Lung (tissue), 11 donors: ENCODE measurements at regions not wholly inside any gene's neighbourhood (a gene's known extent, or its start where the extent isn't known, plus 50 kb on each side); places are given as distances from the start of the nearest gene placed in this dataset.

Source experiments
- ATAC-seq: fragments of 200-7000 bp; cut with Tn5 transposase; one replicate; pipeline ENCODE4 v1.9.1; 2020; ENCODE audit warnings: moderate number of reproducible peaks; ENCODE audit not compliant: insufficient read depth, low FRiP score
- DNase-seq, 3 donors: peaks; one replicate each; pipeline ENCODE4 v3.0.0-alpha.2; 2013 to 2017
- H3K27ac ChIP-seq, 2 donors: one replicate each; pipeline ENCODE4 v1.5.1; 2013; ENCODE audit warnings: mild to moderate bottlenecking in 2 of 2, moderate library complexity in 2 of 2, control low read depth in 1 of 2, inconsistent platforms in 1 of 2, low read depth in 1 of 2, low read length in 1 of 2
- H3K27me3 ChIP-seq, 3 donors: one replicate each; pipeline ENCODE4 v1.5.1; 2013; ENCODE audit warnings: low read length in 2 of 3; ENCODE audit not compliant: control insufficient read depth in 3 of 3, insufficient read depth in 3 of 3
- H3K36me3 ChIP-seq, 4 donors: one replicate each; pipeline ENCODE4 v1.5.1; 2013; ENCODE audit warnings: low read length in 4 of 4, mild to moderate bottlenecking in 1 of 4, moderate library complexity in 1 of 4; ENCODE audit not compliant: control insufficient read depth in 4 of 4, insufficient read depth in 4 of 4
- H3K4me1 ChIP-seq, 5 donors: one replicate each; pipeline ENCODE4 v1.5.1; 2013; ENCODE audit warnings: low read length in 5 of 5, mild to moderate bottlenecking in 2 of 5, moderate library complexity in 1 of 5; ENCODE audit not compliant: control insufficient read depth in 5 of 5, insufficient read depth in 5 of 5
- H3K4me3 ChIP-seq: one replicate; pipeline ENCODE4 v1.5.1; 2013; ENCODE audit warnings: mild to moderate bottlenecking, control low read depth, moderate library complexity
- H3K9ac ChIP-seq, 2 donors: one replicate each; pipeline ENCODE4 v1.5.1; 2013; ENCODE audit warnings: low read length in 2 of 2, control low read depth in 1 of 2; ENCODE audit not compliant: insufficient read depth in 1 of 2
- H3K9me3 ChIP-seq, 4 donors: one replicate each; pipeline ENCODE4 v1.5.1; 2013; ENCODE audit warnings: low read length in 3 of 4, mild to moderate bottlenecking in 1 of 4, moderate library complexity in 1 of 4; ENCODE audit not compliant: control insufficient read depth in 4 of 4, insufficient read depth in 3 of 4
- WGBS, 2 donors: extraction: QIAGEN DNeasy Blood & Tissue Kit; methylation state at CpG; one replicate each; pipeline ENCODE4 v1.1.7; 2013; 5-methylcytosine and 5-hydroxymethylcytosine counted together
- TF ChIP-seq, protein P1 (sequence below): IDR thresholded peaks from 2 replicates; pipeline ENCODE4 v1.5.1; 2012; ENCODE audit warnings: mild to moderate bottlenecking; ENCODE audit errors: control extremely low read depth, extremely low read depth
- donor health status: control.
- donor health status: control.
- donor health status: Bipolar disorder and iron deficiency.
- donor health status: healthy.
- donor health status: DM: yes; HTN: yes; CAD: no.

DNA sequence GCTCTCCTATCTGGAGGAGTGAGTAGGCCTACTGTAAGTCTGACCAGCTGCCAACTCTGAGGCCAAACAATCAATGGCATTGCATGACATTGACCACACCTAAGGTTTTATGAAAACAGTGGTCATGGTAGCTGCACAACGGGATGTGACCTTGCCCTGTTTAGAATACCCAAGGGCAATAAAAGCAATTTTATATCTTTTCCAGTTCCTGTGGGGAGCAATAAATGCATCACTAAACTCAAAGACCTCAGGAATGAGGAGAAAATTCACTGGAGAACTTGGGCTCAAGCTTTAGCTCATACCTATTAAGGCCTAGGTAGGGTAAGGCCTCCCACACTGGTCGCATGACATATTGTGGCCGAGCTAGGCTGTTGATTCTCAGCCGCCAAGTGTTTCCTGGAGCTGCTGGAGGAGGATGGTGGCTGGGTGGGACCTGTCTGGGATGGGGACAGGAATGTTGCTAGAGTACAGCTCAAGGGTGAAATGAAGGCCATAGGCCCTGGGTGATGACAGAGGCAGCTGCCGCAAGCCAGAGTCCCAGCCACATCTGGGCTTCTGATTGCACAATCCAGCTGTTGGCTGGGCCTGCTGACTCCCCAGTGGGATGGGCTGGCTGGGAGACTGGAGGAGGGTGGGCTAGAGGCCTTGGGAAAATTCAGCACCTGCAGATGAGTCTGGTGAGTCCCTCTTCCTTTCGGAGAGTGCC lies 313.7 kb downstream of the CYP26B1 start:
- no peak for ATAC-seq
- DNase-seq, result peak; percentile 74 to 85 (median 80)

DNA sequence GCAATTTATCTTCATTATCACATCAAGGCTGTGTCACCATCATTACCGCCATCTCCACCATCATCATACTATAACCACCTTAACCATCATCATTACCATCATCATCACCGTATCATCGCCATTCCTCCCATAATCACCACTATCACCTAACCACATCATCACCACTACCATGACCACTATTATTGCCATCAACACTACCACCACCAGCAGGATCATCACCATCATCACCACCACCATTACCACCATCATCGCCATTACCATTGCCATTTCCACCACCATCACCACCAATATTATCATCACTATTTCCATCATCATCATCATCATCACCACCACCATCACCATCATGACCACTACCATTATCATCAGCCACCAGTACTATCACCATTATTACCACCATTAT lies 314.4 kb downstream of the CYP26B1 start:
- Histone ChIP-seq H3K36me3 (no peaks in the 10 kb centered on the region), H3K4me1 (peaks cover 0 to 21% (median 5%) of the 10 kb centered on the region in 5 donors), H3K9ac (no peak overlapping the region), H3K27ac (no peak overlapping the region), H3K9me3 (no peaks in the 10 kb centered on the region), H3K27me3 (no peaks in the 10 kb centered on the region), H3K4me3 (no peak overlapping the region)
- 96 to 98% methylated on average over 4 of the region's 4 CpGs for WGBS, 2 donors
- DNase-seq, result no peak
- TF ChIP-seq, protein P1, sequence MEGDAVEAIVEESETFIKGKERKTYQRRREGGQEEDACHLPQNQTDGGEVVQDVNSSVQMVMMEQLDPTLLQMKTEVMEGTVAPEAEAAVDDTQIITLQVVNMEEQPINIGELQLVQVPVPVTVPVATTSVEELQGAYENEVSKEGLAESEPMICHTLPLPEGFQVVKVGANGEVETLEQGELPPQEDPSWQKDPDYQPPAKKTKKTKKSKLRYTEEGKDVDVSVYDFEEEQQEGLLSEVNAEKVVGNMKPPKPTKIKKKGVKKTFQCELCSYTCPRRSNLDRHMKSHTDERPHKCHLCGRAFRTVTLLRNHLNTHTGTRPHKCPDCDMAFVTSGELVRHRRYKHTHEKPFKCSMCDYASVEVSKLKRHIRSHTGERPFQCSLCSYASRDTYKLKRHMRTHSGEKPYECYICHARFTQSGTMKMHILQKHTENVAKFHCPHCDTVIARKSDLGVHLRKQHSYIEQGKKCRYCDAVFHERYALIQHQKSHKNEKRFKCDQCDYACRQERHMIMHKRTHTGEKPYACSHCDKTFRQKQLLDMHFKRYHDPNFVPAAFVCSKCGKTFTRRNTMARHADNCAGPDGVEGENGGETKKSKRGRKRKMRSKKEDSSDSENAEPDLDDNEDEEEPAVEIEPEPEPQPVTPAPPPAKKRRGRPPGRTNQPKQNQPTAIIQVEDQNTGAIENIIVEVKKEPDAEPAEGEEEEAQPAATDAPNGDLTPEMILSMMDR, result no peak
- ATAC-seq, result no peak

More for the DNA sequence above, 313.7 kb downstream of the CYP26B1 start:
- 81 to 83% methylated on average over 6 of the region's 6 CpGs for WGBS, 2 donors
- peaks cover 0 to 21% (median 5%) of the 10 kb centered on the region in 5 donors for H3K4me1 ChIP-seq
- TF ChIP-seq, protein P1, result no peak
- no peak overlapping the region for H3K4me3 ChIP-seq
- no peak overlapping the region for H3K9ac ChIP-seq
- no peaks in the 10 kb centered on the region for H3K27me3 ChIP-seq
- no peaks in the 10 kb centered on the region for H3K36me3 ChIP-seq
- H3K9me3 ChIP-seq, result no peaks in the 10 kb centered on the region
- H3K27ac ChIP-seq, result no peak overlapping the region

DNA sequence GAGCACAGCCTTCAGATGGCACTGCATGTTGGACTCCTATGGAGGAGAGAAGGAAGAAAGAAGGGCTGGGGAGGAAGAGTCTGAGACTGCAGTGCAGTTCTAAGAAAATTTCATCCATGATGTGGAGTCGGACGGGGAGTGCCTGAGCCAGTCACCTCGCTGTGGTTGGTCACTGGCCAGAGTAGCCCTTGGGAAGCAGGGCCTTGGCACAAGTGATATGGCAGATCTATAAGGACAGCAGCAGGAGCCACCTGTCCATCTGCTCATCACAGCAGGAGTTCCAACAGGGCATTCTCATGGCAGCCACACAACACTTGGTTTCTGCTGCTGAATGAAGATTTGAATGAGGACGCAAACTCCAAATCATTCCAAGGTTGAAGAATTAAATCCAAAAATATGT lies 314.8 kb downstream of the CYP26B1 start:
- Histone ChIP-seq H3K9ac (no peak overlapping the region), H3K27ac (no peak overlapping the region), H3K27me3 (no peaks in the 10 kb centered on the region), H3K4me3 (no peak overlapping the region), H3K9me3 (no peaks in the 10 kb centered on the region), H3K4me1 (peaks cover 0 to 24% (median 5%) of the 10 kb centered on the region in 5 donors), H3K36me3 (no peaks in the 10 kb centered on the region)
- TF ChIP-seq, protein P1, result no peak
- DNase-seq (no peak), ATAC-seq (no peak)
- 97 to 100% methylated on average over 4 of the region's 4 CpGs for WGBS, 2 donors

DNA sequence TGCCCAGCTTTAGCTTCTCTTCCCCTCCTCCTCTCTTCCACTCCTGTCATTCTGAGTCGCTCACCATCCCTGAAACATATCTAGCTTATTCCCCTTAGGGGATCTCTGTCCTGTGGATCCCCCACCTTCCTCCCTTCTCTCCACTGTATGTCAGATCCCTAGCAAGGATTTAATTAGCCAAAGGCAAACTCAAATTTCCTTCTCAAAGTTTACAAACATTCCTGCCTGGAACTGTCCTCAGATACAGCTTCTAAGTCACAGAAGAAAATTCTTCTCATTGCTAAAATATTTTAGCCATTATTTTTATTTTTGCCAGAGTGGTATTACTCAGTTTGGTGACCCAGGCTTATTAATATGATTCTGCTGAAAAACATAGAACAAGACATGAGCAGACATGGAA lies 315.3 kb downstream of the CYP26B1 start:
- no peaks in the 10 kb centered on the region for H3K9me3 ChIP-seq
- 87 to 100% methylated on average over 1 of the region's 1 CpG for WGBS, 2 donors
- ATAC-seq (no peak), DNase-seq (no peak)
- no peak overlapping the region for H3K27ac ChIP-seq
- no peaks in the 10 kb centered on the region for H3K27me3 ChIP-seq
- H3K4me1 ChIP-seq, result peaks cover 0 to 28% (median 5%) of the 10 kb centered on the region in 5 donors
- H3K9ac ChIP-seq, result no peak overlapping the region
- H3K4me3 ChIP-seq, result no peak overlapping the region
- H3K36me3 ChIP-seq, result no peaks in the 10 kb centered on the region
- TF ChIP-seq, protein P1, result no peak
